CD4-positive, alpha-beta T cell (primary cell): ENCODE measurements at regions not wholly inside any gene's neighbourhood (a gene's known extent, or its start where the extent isn't known, plus 50 kb on each side); places are given as distances from the start of the nearest gene placed in this dataset.

Experiments used
- ATAC-seq: fragments of 200-7000 bp; cut with Tn5 transposase; one replicate; pipeline ENCODE4 v1.10.0; 2022; ENCODE audit warnings: mild to moderate bottlenecking; ENCODE audit not compliant: poor library complexity
- CTCF ChIA-PET: fragments of 350-600 bp; sonication (Branson Sonifier 250); formaldehyde crosslinking; loops from one replicate; lab custom pipeline; 2021; ENCODE audit warnings: antibody characterized with exemption, inconsistent platforms; lab: Charles Lee
- POLR2A ChIA-PET: fragments of 350-600 bp; sonication (Branson Sonifier 250); formaldehyde crosslinking; loops from one replicate; lab custom pipeline; 2021; ENCODE audit warnings: antibody characterized with exemption, inconsistent platforms; lab: Charles Lee
- DNase-seq, 14 experiments: peaks; one replicate each; pipeline ENCODE4 v3.0.0-alpha.2; 2013 to 2020; ENCODE audit warnings: mixed read lengths in 2 of 14
- H3K27ac ChIP-seq, 2 donors: one replicate each; pipeline versions ENCODE4 v1.5.1 to v1.7.0; 2013; ENCODE audit warnings: low read length in 2 of 2, low read depth in 1 of 2, mild to moderate bottlenecking in 1 of 2
- H3K27me3 ChIP-seq, 2 experiments: 1 replicate in 1 of 2; 2 replicates in 1 of 2; pipeline versions ENCODE4 v1.6.1 to v1.7.0; 2013; ENCODE audit warnings: low read length in 2 of 2, control low read depth in 1 of 2, mild to moderate bottlenecking in 1 of 2, moderate library complexity in 1 of 2; ENCODE audit not compliant: insufficient read depth in 2 of 2, control insufficient read depth in 1 of 2
- H3K36me3 ChIP-seq: one replicate; pipeline ENCODE4 v1.6.1; 2013; ENCODE audit warnings: low read length, control low read depth; ENCODE audit not compliant: insufficient read depth
- H3K4me1 ChIP-seq: one replicate; pipeline ENCODE4 v1.6.1; 2013; ENCODE audit warnings: low read length, control low read depth; ENCODE audit not compliant: insufficient read depth
- H3K4me3 ChIP-seq: one replicate; pipeline ENCODE4 v1.5.1; 2013; ENCODE audit warnings: mild to moderate bottlenecking, low read length, moderate library complexity
- H3K9me3 ChIP-seq, 2 experiments: 1 replicate in 1 of 2; 2 replicates in 1 of 2; pipeline versions ENCODE4 v1.6.1 to v1.7.0; 2013; ENCODE audit warnings: low read length in 2 of 2, mild to moderate bottlenecking in 2 of 2, control low read depth in 1 of 2, moderate library complexity in 1 of 2; ENCODE audit not compliant: control insufficient read depth in 1 of 2, insufficient read depth in 1 of 2
- H3K27ac Mint-ChIP-seq: one replicate; pipeline ENCODE4 v1.8.0; 2020; ENCODE audit warnings: mixed read lengths
- H3K27me3 Mint-ChIP-seq: one replicate; pipeline ENCODE4 v1.8.0; 2021; ENCODE audit warnings: mixed read lengths
- H3K36me3 Mint-ChIP-seq: one replicate; pipeline ENCODE4 v1.8.0; 2021; ENCODE audit warnings: low read depth, mixed read lengths
- H3K4me1 Mint-ChIP-seq: one replicate; pipeline ENCODE4 v1.8.0; 2021; ENCODE audit warnings: low read depth, mixed read lengths
- H3K4me3 Mint-ChIP-seq: one replicate; pipeline ENCODE4 v1.8.0; 2020; ENCODE audit warnings: mild to moderate bottlenecking, mixed read lengths
- H3K9me3 Mint-ChIP-seq: one replicate; pipeline ENCODE4 v1.8.0; 2020; ENCODE audit warnings: mixed read lengths
- CTCF ChIP-seq: fragments of 200-600 bp; IDR thresholded peaks from one replicate; pipeline ENCODE4 v1.8.0; 2022; ENCODE audit warnings: antibody characterized with exemption, mild to moderate bottlenecking
- intact Hi-C, 2 experiments: fragments of 100-400 bp; cut with DNase I in 1 of 2; cut with micrococcal nuclease in 1 of 2; formaldehyde crosslinking; loops; one replicate each; pipeline versions ENCODE4 v1.15.1 to v1.9.0; 2023 to 2025; cut with DNase I, micrococcal nuclease

- no peak overlapping the region for H3K4me3 Mint-ChIP-seq
- H3K27ac Mint-ChIP-seq: no peak overlapping the region
- peak in 1 of 14 experiments; percentile 26 for DNase-seq
- peaks cover 7% of the 10 kb centered on the region for H3K27me3 Mint-ChIP-seq
- H3K4me3 ChIP-seq: no peak overlapping the region
- H3K9me3 Mint-ChIP-seq: peaks cover 6% of the 10 kb centered on the region
- no peaks in the 10 kb centered on the region for H3K36me3 ChIP-seq
- intact Hi-C loops: no loop called here
- no peaks in the 10 kb centered on the region for H3K4me1 ChIP-seq
- CTCF ChIA-PET: no interaction called here
- no peaks in the 10 kb centered on the region for H3K27me3 ChIP-seq
- H3K9me3 ChIP-seq: peaks cover 13 to 40% of the 10 kb centered on the region in 2 experiments
- H3K27ac ChIP-seq: no peak overlapping the region
- no peak for TF ChIP-seq CTCF
- H3K4me1 Mint-ChIP-seq: no peaks in the 10 kb centered on the region
- POLR2A ChIA-PET: no interaction called here
- H3K36me3 Mint-ChIP-seq: no peaks in the 10 kb centered on the region
- no peak for ATAC-seq
These were observed 1512.0 kb downstream of the BRD1 start for GRCh38 chr22:48315439-48316256.

- peaks cover 7% of the 10 kb centered on the region for H3K27me3 Mint-ChIP-seq
- CTCF ChIA-PET: no interaction called here
- Histone ChIP-seq H3K9me3 (peaks cover 14 to 48% of the 10 kb centered on the region in 2 experiments), H3K27ac (no peak overlapping the region), H3K4me3 (no peak overlapping the region), H3K4me1 (no peaks in the 10 kb centered on the region), H3K27me3 (no peaks in the 10 kb centered on the region), H3K36me3 (no peaks in the 10 kb centered on the region)
- intact Hi-C loops: no loop called here
- H3K9me3 Mint-ChIP-seq: peaks cover 6% of the 10 kb centered on the region
- DNase-seq (no peak), ATAC-seq (no peak)
- no peaks in the 10 kb centered on the region for H3K4me1 Mint-ChIP-seq
- POLR2A ChIA-PET: no interaction called here
- H3K4me3 Mint-ChIP-seq: no peak overlapping the region
- no peak for TF ChIP-seq CTCF
- H3K36me3 Mint-ChIP-seq: no peaks in the 10 kb centered on the region
- no peak overlapping the region for H3K27ac Mint-ChIP-seq
These were observed 1513.6 kb downstream of the BRD1 start for GRCh38 chr22:48314073-48314472.

GRCh38 chr22:48313175-48313830 is 1514.4 kb downstream of the BRD1 start:
- Mint-ChIP-seq H3K27me3 (peaks cover 7% of the 10 kb centered on the region), H3K4me1 (no peaks in the 10 kb centered on the region), H3K9me3 (peaks cover 6% of the 10 kb centered on the region), H3K36me3 (no peaks in the 10 kb centered on the region), H3K4me3 (no peak overlapping the region), H3K27ac (no peak overlapping the region)
- POLR2A ChIA-PET: no interaction called here
- intact Hi-C loops: no loop called here
- H3K4me3 ChIP-seq: no peak overlapping the region
- no peak overlapping the region for H3K27ac ChIP-seq
- CTCF ChIA-PET: no interaction called here
- H3K27me3 ChIP-seq: no peaks in the 10 kb centered on the region
- no peak for TF ChIP-seq CTCF
- ATAC-seq (no peak), DNase-seq (no peak)
- no peaks in the 10 kb centered on the region for H3K4me1 ChIP-seq
- H3K9me3 ChIP-seq: peaks cover 14 to 51% of the 10 kb centered on the region in 2 experiments
- H3K36me3 ChIP-seq: no peaks in the 10 kb centered on the region
